ENCODE measurements at regions not wholly inside any gene's neighbourhood (a gene's known extent, or its start where the extent isn't known, plus 50 kb on each side); places are given as distances from the start of the nearest gene placed in this dataset.

DNA sequence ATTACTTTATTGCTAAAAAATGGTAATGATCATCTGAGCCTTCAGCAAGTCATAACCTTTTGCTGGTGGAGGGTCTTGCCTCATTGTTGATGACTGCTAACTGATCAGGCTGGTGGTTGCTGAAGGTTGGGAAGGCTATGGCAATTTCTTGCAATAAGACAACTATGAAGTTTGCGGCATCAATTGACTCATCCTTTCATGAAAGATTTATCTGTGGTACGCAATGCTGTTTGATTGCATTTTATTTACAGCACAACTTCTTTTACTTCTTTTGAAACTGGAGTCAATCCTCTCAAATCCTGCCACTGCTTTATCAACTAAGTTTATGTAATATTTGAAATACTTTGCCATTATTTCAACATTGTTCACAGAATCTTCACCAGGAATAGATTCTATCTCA, 58.3 kb upstream of the ACO1 start (continued):
- TF ChIP-seq TAF7 (optimal IDR thresholded peaks at IDR 0.05; ENCODE audit: borderline replicate concordance, low read depth, low read length): no peak
- TF ChIP-seq, protein P1, sequence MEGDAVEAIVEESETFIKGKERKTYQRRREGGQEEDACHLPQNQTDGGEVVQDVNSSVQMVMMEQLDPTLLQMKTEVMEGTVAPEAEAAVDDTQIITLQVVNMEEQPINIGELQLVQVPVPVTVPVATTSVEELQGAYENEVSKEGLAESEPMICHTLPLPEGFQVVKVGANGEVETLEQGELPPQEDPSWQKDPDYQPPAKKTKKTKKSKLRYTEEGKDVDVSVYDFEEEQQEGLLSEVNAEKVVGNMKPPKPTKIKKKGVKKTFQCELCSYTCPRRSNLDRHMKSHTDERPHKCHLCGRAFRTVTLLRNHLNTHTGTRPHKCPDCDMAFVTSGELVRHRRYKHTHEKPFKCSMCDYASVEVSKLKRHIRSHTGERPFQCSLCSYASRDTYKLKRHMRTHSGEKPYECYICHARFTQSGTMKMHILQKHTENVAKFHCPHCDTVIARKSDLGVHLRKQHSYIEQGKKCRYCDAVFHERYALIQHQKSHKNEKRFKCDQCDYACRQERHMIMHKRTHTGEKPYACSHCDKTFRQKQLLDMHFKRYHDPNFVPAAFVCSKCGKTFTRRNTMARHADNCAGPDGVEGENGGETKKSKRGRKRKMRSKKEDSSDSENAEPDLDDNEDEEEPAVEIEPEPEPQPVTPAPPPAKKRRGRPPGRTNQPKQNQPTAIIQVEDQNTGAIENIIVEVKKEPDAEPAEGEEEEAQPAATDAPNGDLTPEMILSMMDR (IDR thresholded peaks at IDR 0.05; ENCODE audit: control extremely low read depth in 1 of 3, insufficient read depth in 1 of 3, low read depth in 1 of 3, low read length in 3 of 3): no peak
